ENCODE measurements at regions not wholly inside any gene's neighbourhood (a gene's known extent, or its start where the extent isn't known, plus 50 kb on each side); places are given as distances from the start of the nearest gene placed in this dataset.

GRCh38 chr3:168823466-168823865, 727.7 kb upstream of the GOLIM4 start:
- TF ChIP-seq POLR2A (IDR thresholded peaks at IDR 0.05; ENCODE audit: low read depth, low read length), result no peak
- TF ChIP-seq CTCF (conservative IDR thresholded peaks at IDR 0.05; ENCODE audit: low read depth, low read length), result no peak
- no peak for TF ChIP-seq BHLHE40 (IDR thresholded peaks at IDR 0.05; ENCODE audit: low read depth, low read length)
- TF ChIP-seq CEBPB (IDR thresholded peaks at IDR 0.05; ENCODE audit: low read depth, low read length), result no peak
- TF ChIP-seq MXI1 (IDR thresholded peaks at IDR 0.05; ENCODE audit: borderline replicate concordance, low read depth, low read length), result no peak
- TF ChIP-seq FOS (IDR thresholded peaks at IDR 0.05; ENCODE audit: low read depth, low read length), result no peak
- TF ChIP-seq NFE2L2 (IDR thresholded peaks at IDR 0.05; ENCODE audit: low read depth, low read length), result no peak
